Heart left ventricle (tissue), 16 donors: ENCODE measurements at regions not wholly inside any gene's neighbourhood (a gene's known extent, or its start where the extent isn't known, plus 50 kb on each side); places are given as distances from the start of the nearest gene placed in this dataset.

ENCODE experiments used
- ATAC-seq, 4 donors: fragments of 200-7000 bp; cut with Tn5 transposase; one replicate each; pipeline ENCODE4 v1.9.1; 2020 to 2022; ENCODE audit warnings: moderate library complexity in 4 of 4, mild to moderate bottlenecking in 3 of 4, moderate number of reproducible peaks in 1 of 4
- DNase-seq, 5 donors: peaks; one replicate each; pipeline ENCODE4 v3.0.0-alpha.2; 2020
- H3K27ac ChIP-seq, 12 donors: fragments of 200-600 bp; sonication (generic) in 4 of 12; one replicate each; pipeline versions ENCODE4 v1.5.0 to v1.8.0; 2016 to 2022; ENCODE audit warnings: mild to moderate bottlenecking in 2 of 12
- H3K27me3 ChIP-seq, 9 donors: fragments of 200-600 bp; sonication (generic) in 2 of 9; one replicate each; pipeline versions ENCODE4 v1.5.1 to v1.8.0; 2016 to 2022; ENCODE audit warnings: mild to moderate bottlenecking in 3 of 9
- H3K36me3 ChIP-seq, 9 donors: fragments of 200-600 bp; sonication (generic) in 2 of 9; one replicate each; pipeline versions ENCODE4 v1.5.0 to v1.8.0; 2018 to 2022; ENCODE audit warnings: mild to moderate bottlenecking in 2 of 9
- H3K4me1 ChIP-seq, 12 donors: fragments of 200-600 bp; sonication (generic) in 4 of 12; one replicate each; pipeline versions ENCODE4 v1.5.0 to v1.8.0; 2016 to 2022; ENCODE audit warnings: mild to moderate bottlenecking in 3 of 12
- H3K4me3 ChIP-seq, 12 donors: fragments of 200-600 bp; sonication (generic) in 4 of 12; one replicate each; pipeline versions ENCODE4 v1.5.0 to v1.8.0; 2017 to 2022; ENCODE audit warnings: mild to moderate bottlenecking in 9 of 12, moderate library complexity in 4 of 12
- H3K9me3 ChIP-seq, 12 donors: fragments of 200-600 bp; sonication (generic) in 4 of 12; one replicate each; pipeline versions ENCODE4 v1.5.0 to v1.8.0; 2016 to 2022; ENCODE audit warnings: mild to moderate bottlenecking in 1 of 12
- CTCF ChIP-seq, 12 donors: fragments of 200-600 bp; sonication (generic) in 4 of 12; IDR thresholded peaks; one replicate each; pipeline versions ENCODE4 v1.5.0 to v1.8.0; 2018 to 2022; ENCODE audit warnings: antibody characterized with exemption in 12 of 12, mild to moderate bottlenecking in 5 of 12
- POLR2A ChIP-seq, 2 donors: fragments of 450-650 bp; IDR thresholded peaks; one replicate each; pipeline ENCODE4 v1.6.1; 2017; ENCODE audit warnings: antibody characterized with exemption in 2 of 2, mild to moderate bottlenecking in 2 of 2, moderate library complexity in 2 of 2
- WGBS, 4 donors: extraction: QIAGEN DNeasy Blood & Tissue Kit in 2 of 4; methylation state at CpG; one replicate each; pipeline versions ENCODE4 v1.1.5 to v1.1.7; 2013 to 2018; 5-methylcytosine and 5-hydroxymethylcytosine counted together
- intact Hi-C, 10 donors: fragments of 100-400 bp; cut with DNase I; formaldehyde crosslinking; loops; one replicate each; pipeline versions ENCODE4 v1.11.1 to v1.14.2; 2022
- donor health status: ischemic (EF 13 %, LVEDD 7.1; RV severe dilation, severe dysfunction).
- donor health status: healthy with polysubstance abuse.
- donor health status: DM: no; HTN: yes; CAD: no.
- donor health status: DM: no; HTN: no; CAD: no.
- donor health status: ischemic (EF 25% LVEDD 6.9; RV normal size, moderate dysfunction).
- donor health status: ischemic (EF 25% LVEDD 5.7; RV mildly dilated, moderate dysfunction).
- donor health status: healthy.
- donor health status: DM: yes; HTN: yes; CAD: no.
- donor health status: ischemic (EF 35%, LVEDD 5.7; RV mildly dilated, moderate dysfunction).
- donor health status: nonischemic (EF 11% LVEDD 7.7; RV severe dilation, severe dysfunction).
- donor health status: DM: yes; HTN: yes; CAD: no.
- donor health status: PGD.
- donor health status: ischemic (EF 29% LVEDD 5.4; RV normal size, mild dysfunction).
- donor health status: nonischemic (EF 23%, LVEDD 6.1; RV moderate dilation, normal function).

GRCh38 chr12:44961887-44962286 lies 85.8 kb upstream of the NELL2 start:
- TF ChIP-seq CTCF (IDR thresholded peaks at IDR 0.05) (no peak), POLR2A (IDR thresholded peaks at IDR 0.05) (no peak)
- Histone ChIP-seq H3K27me3 (no peaks in the 10 kb centered on the region), H3K9me3 (peaks cover 0 to 28% (median 8%) of the 10 kb centered on the region in 12 donors), H3K4me1 (no peaks in the 10 kb centered on the region), H3K27ac (no peak overlapping the region), H3K4me3 (no peak overlapping the region), H3K36me3 (no peaks in the 10 kb centered on the region)
- DNase-seq (no peak), ATAC-seq (no peak)
- WGBS, 4 donors: 51 to 59% (median 53%) methylated on average over 3 of the region's 3 CpGs
- intact Hi-C loops: no loop called here

- H3K36me3 ChIP-seq: no peaks in the 10 kb centered on the region
- no peaks in the 10 kb centered on the region for H3K4me1 ChIP-seq
- 70 to 90% (median 80%) methylated on average over 2 to 3 of the region's 3 CpGs for WGBS, 4 donors
- H3K27ac ChIP-seq: no peak overlapping the region
- intact Hi-C loops: no loop called here
- ATAC-seq: no peak
- H3K27me3 ChIP-seq: no peaks in the 10 kb centered on the region
- TF ChIP-seq CTCF (IDR thresholded peaks at IDR 0.05) (no peak), POLR2A (IDR thresholded peaks at IDR 0.05) (no peak)
- peaks cover 0 to 20% (median 5%) of the 10 kb centered on the region in 12 donors for H3K9me3 ChIP-seq
- no peak for DNase-seq
- no peak overlapping the region for H3K4me3 ChIP-seq
Measured at GRCh38 chr12:44960856-44961255, 84.7 kb upstream of the NELL2 start.

- H3K4me3 ChIP-seq: no peak overlapping the region
- 64 to 82% (median 74%) methylated on average over 3 of the region's 3 CpGs for WGBS, 4 donors
- no peaks in the 10 kb centered on the region for H3K36me3 ChIP-seq
- peaks cover 0 to 16% (median 5%) of the 10 kb centered on the region in 12 donors for H3K9me3 ChIP-seq
- no peak for DNase-seq
- TF ChIP-seq POLR2A (IDR thresholded peaks at IDR 0.05) (no peak), CTCF (IDR thresholded peaks at IDR 0.05) (no peak)
- no peak for ATAC-seq
- intact Hi-C loops: no loop called here
- H3K27ac ChIP-seq: no peak overlapping the region
- no peaks in the 10 kb centered on the region for H3K4me1 ChIP-seq
- H3K27me3 ChIP-seq: no peaks in the 10 kb centered on the region
Measured at GRCh38 chr12:44960423-44960822, 84.3 kb upstream of the NELL2 start.

GRCh38 chr12:44947163-44947562 lies 71.0 kb upstream of the NELL2 start:
- ATAC-seq: no peak
- no peak for DNase-seq
- Histone ChIP-seq H3K4me3 (no peak overlapping the region), H3K27ac (no peak overlapping the region), H3K4me1 (no peaks in the 10 kb centered on the region), H3K27me3 (peaks cover 0 to 15% (median 0%) of the 10 kb centered on the region in 9 donors), H3K36me3 (no peaks in the 10 kb centered on the region), H3K9me3 (no peaks in the 10 kb centered on the region)
- intact Hi-C loops: no loop called here
- WGBS, 4 donors: 67 to 80% (median 79%) methylated on average over 1 of the region's 1 CpG
- TF ChIP-seq CTCF (IDR thresholded peaks at IDR 0.05): no peak
- TF ChIP-seq POLR2A (IDR thresholded peaks at IDR 0.05): no peak
